HG03342 (cell line): ENCODE measurements at regions not wholly inside any gene's neighbourhood (a gene's known extent, or its start where the extent isn't known, plus 50 kb on each side); places are given as distances from the start of the nearest gene placed in this dataset.
"Not testable (repeated sequence)": the region's sequence is repeated elsewhere in the genome, so short reads cannot be mapped to it uniquely, and the experiment has no call there.

Experiments
- ATAC-seq: cut with Tn5 transposase; IDR thresholded peaks from one replicate; pipeline ENCODE4 v1.9.1; 2021; ENCODE audit warnings: mild to moderate bottlenecking, moderate library complexity; ENCODE audit not compliant: unreplicated experiment

- ATAC-seq = no peak
Observed at GRCh38 chr13:30520571-30520970, 54.8 kb upstream of the HMGB1 start.

GRCh38 chr13:30523211-30523610 is 57.5 kb upstream of the HMGB1 start:
- ATAC-seq = no peak

- ATAC-seq = not testable (repeated sequence)
Observed at GRCh38 chr13:30523817-30524216, 58.1 kb upstream of the HMGB1 start.

GRCh38 chr13:30525212-30525611 is 59.5 kb upstream of the HMGB1 start:
- not testable (repeated sequence) for ATAC-seq

GRCh38 chr13:30526612-30527495 is 61.1 kb upstream of the HMGB1 start:
- ATAC-seq = no peak

- ATAC-seq = peak; percentile 80
Observed at GRCh38 chr13:30529085-30529834, 63.5 kb upstream of the HMGB1 start.

- ATAC-seq = no peak
Observed at GRCh38 chr13:30535046-30535445, 69.3 kb upstream of the HMGB1 start.

GRCh38 chr13:30545320-30545719 is 72.4 kb upstream of the USPL1 start:
- no peak for ATAC-seq

- ATAC-seq = not testable (repeated sequence)
Observed at GRCh38 chr13:30548046-30548445, 69.7 kb upstream of the USPL1 start.

- ATAC-seq = no peak
Observed at GRCh38 chr13:30551189-30551588, 66.5 kb upstream of the USPL1 start.

GRCh38 chr13:30552567-30552966 is 65.2 kb upstream of the USPL1 start:
- no peak for ATAC-seq

GRCh38 chr13:30559274-30559673 is 58.4 kb upstream of the USPL1 start:
- no peak for ATAC-seq

- no peak for ATAC-seq
Observed at GRCh38 chr13:30560212-30560611, 57.5 kb upstream of the USPL1 start.

GRCh38 chr13:30561511-30561910 is 56.2 kb upstream of the USPL1 start:
- no peak for ATAC-seq

GRCh38 chr13:30564489-30564888 is 53.2 kb upstream of the USPL1 start:
- no peak for ATAC-seq

- ATAC-seq = no peak
Observed at GRCh38 chr13:30565658-30566057, 52.1 kb upstream of the USPL1 start.

GRCh38 chr13:30567072-30567471 is 50.6 kb upstream of the USPL1 start:
- no peak for ATAC-seq
